Limb (tissue), 2 donors: ENCODE measurements at regions not wholly inside any gene's neighbourhood (a gene's known extent, or its start where the extent isn't known, plus 50 kb on each side); places are given as distances from the start of the nearest gene placed in this dataset.
A peak's percentile ranks its signal among the peaks of the same experiment; 100 is the strongest.

ENCODE experiments used
- DNase-seq, 2 donors: peaks; one replicate each; pipeline ENCODE4 v3.0.0-alpha.2; 2016; ENCODE audit errors: extremely low spot score in 2 of 2

DNA sequence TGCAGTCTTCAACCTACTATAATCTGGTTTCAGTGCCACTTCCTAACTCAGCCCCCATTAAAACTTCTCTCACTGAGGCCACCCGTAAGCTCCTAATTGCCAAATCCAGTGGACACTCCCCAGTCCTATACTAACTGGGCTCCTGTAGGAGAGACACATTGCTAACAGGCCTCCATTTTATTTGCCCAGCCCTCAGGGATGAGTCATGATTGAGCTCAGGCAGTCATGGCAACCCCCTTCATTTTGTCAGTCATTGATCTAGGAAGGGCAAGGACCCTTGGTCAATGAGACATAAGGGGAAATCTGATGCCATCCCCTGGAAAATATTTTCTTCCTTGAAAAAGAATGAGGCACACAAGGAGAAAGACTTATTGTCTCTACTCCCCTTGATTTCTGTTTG, 70.1 kb upstream of the HIF1A start:
- DNase-seq = no peak

DNA sequence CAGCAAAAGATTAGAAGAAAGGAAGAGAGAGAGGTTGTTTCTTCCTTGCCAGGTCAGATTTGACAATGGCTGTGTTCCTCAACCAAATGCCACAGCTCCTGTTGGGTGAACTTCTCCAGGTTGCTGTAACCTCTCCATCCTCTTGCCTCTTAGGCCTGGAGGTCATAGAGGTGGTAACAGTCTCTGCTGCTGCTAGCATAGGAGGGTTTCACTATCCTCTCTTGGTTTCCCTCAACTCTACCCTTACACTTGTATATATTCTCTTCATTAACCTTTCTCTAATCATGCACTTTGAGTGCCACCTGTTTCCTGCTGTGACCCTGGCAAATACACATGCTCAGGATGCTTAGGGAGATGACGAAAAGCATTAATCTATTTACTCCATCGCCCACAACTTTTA, 67.7 kb upstream of the HIF1A start:
- no peak for DNase-seq

DNA sequence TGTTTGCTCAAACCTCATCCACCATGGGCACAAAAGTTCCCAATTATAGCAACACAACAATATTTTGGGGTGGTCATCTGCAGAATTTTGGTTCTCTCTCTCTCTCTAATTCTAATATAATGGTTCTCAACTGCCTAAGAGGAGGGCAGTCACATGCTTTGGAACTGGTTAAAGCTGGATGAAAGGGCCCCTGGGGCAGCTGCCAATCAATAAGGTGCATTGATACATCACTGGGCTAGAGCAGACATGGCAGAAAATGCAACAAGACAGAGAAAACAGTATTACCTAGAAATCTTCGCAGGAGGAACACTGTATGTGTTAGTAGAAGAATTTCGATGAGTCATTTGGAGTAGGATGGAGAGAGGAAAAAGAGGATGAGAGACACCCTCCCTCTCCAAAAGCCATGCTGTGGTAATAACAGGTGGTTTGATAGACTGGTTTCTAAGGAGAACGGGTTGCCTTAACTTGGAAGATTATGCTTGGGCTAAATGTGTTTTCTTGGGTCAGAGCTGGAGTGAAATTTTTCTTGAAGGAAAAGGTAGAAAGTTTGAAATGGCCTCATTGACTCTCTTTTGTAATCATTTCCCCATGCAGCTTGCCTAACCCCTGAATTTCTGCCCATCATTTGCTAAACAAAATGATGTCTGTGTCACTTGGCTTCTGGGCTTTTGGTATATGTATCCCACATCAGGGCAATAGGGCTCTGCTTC, 67.1 kb upstream of the HIF1A start:
- DNase-seq = no peak

DNA sequence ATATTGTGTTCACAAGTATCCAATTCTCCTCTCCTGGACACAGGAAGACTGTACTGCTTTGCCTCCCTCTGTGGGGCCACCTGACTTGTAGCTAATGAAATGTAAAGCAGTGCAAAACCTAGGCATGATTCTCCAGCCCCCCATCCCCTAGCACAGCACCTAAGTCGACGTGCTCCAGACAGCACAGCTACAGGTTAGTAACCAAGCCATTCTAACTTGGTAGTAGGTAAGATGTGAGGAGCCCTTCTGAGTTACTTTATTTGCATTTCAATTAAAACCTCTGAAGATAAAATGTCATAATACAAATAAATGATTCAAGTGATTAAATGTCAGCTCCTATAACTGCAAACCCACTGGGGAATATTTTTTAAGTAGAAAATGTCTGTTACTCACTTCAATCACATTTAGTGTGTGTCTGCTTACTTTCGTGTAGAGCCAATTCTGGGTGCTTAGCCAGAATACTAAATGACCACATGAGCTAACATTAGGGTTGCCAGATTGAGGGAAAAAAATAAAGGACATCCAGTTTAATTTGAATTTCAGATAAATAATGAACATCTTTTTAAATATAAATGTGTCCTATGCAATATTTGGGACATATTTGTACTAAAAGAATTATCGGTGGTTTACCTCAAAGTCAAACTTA, 64.8 kb upstream of the HIF1A start:
- no peak for DNase-seq

DNA sequence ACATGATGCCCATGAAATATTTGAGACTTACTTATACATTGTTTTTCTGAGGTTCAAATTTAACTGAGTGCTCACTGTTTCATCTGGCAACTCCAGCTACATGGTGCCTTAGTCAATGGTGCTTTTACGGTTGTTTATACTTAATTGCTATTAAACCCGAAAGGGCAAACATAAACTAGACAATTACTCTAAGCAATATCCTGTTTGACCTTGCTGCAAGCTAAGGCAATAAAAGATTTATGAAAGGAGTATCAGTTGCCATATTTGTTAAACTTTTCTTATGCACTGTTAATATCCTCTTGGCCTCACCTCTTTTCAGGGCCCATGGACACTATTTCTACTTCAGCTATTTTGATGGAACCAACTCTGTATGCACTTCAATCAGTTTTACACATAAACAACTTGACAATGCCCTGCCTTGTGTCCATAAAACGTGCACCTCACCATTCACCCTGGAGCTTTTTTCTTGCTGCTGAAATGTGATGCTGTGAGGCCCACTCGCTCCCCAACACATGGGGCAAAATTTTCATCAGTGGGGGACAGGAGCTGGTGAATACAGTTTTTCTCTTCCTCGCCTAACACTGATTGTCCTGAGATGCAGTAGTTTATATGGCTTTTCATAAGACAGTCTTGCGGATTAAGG, 64.1 kb upstream of the HIF1A start:
- no peak for DNase-seq

DNA sequence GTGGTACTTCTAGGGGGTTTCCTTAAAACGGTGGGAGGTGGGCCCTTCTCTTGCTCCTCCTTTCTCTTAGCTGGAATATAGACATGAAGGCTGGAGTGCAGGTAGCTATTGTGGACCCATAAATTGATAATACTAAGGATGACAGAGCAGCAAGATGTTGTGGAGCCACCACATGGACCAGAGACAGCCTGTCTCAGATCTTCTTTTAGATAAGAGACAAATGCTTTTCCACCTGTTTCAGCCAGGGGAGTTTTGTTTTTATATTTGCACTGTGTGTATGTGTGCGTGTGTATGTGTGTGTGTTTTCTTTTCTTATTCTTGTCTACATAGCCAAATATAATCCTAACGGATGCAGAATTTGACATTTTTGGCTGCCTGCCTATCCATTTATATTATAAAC, 62.9 kb upstream of the HIF1A start:
- no peak for DNase-seq

DNA sequence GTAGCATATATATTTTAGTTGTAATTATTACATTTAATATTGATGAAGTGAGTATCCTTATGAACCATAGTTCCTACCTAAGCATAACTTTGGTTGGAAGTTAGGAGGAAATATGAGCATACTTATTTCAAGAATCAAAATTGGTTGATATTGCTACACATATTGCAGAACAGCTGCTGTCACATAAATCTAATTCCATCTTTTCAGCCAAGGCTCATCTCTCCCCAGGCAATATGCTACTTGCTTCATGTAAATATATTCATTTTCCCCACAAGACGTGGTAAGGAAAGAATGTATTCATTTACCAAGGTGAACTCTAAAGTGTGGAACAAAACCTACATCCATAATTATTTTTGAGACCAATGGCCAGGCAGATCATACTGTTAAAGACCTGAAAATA, 62.5 kb upstream of the HIF1A start:
- DNase-seq = peak in 1 of 2 donors; percentile 53

DNA sequence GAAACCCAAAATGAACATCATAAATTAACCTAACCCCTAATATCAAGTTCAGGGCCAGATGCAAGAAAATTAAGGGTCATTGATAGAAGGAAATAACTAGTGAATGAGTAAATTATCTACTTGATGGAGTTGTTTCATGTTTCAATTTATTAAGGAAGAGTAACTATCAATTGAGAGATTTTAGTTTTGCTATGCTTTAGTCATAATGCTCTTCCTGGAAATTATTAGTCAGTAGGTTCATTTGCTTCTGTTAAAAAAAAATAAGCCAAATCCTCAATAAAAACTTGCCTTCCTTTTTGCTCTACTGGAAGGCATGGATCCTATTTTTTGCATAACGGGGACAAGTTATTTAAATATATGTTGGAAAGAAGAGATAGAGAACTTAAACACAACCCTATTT, 59.0 kb upstream of the HIF1A start:
- no peak for DNase-seq

DNA sequence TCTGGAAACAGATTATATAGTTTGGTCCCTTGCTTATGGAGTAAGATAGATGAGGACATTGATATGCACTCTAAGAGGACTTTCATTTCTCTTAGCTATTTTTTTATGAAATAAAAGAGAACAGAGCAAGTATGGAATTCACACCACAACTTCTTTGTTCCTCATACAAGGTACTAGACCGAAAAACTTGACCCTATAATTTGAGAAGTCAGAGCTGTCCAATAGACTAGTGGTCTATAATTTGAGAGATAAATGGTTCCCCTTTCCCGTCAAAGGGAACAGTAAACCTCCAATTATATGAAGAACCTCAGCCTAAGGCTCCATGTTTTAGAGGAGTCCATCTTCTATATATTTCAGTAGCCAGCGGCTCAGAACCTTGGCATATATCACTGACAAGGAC, 58.5 kb upstream of the HIF1A start:
- no peak for DNase-seq

DNA sequence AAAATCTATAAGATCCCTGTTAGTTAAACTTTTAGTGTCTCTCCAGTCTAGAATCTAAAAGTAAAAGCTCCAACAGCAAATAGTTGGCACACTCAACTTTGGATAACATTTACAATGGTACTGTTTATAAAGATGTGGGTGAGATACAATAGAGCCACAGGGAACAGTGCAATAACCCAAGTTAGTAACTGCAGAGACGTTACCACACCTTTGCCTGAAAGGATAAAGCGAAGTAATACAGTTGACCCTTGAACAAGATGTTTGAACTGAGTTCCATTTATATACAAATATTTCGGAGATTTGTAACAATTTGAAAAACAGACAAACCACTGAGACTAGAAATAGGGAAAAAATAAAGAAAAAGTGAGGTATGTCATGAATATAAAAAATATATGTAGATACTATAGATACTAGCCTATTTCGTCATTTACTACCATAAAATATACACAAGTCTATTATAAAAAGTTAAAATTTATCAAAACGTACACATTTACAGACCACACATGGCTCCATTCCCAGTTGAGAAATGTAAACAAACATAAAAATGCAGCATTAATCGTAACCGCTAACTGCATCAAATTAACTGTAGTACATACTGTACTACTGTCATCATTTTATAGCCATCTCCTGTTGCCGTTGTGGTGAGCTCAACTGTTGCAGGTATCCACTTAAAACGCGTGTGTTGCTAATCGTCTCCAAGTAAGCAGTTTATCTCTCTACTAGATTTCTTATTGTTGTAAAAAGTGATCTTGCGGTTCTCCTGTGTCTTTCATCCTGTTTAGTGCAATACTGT, 56.5 kb upstream of the HIF1A start:
- no peak for DNase-seq

DNA sequence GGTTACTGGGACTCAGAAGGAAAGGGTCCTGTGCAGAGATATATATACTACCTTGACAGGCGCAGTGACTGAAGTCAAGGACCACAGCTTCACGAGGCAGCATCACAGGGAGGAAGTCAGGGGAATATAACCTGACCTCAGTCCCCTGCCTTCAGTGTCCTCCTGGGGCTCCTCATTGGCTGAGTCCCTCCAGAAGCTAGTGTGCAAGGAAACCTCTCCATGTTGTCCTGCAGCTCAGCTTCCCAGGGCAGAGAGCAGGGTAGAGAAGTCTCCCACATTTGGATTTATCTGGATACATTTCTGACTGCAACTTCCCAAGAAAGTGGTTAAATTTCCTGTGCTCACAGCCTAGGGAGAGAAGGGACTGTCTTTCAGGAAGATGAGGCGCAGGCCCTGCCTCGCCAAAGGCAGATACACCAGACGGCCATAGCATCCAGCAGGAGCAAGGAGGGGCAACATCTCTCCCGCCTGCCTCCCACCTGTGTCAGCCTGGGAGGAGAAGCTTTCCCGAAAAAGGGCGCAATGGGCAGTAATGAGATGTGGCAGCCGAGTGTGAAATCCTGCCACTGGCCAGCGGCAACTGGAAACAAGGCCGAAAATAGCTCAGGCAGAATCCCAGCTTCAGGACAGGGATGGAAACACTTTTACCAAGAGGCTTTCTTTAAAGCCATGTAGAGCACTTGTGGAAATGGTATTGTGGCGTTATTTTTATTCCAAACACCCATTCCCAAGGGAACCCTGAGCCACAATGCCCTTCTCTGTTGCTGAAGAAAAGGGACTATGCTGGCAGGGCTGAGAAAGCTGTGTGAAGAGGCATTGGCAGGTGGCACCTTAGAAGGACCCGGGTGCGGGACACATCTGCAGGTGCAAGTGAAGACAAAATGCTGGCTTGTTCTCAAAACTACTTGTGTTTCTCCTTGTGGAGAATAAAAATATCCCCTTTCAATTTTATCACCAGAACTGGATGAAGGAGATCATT, 54.9 kb upstream of the HIF1A start:
- no peak for DNase-seq

DNA sequence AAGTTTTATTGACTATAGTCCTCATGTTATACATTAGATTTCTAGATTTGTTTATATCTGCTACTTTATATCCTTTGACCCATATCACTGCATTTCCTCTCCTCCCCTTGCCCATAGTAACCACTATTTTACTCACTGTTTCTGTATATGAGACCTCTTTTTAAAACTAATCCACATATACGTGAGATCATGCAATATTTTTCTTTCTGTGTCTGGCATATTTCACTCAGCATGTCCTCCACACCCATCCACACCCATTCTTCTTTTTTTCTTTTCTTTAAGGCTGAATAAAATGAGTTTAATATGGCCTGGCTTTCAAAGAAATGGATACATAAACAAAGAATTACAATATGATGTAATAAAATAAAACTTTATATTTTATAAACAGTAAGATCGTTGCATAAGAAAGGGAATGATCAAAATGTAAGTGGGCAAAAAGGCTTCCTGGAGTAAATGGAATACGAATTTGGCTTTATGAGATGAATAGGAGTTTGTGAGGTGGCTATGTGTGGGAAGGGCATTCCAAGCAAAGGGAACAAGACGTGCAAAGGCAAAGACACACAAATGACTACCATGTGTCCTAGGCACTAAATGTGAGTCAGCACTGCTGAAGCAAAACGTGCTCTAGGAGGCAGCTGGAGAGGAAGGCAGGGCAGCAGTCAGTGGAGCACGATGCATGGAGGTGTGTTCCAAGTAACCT, 53.2 kb upstream of the HIF1A start:
- DNase-seq = no peak

DNA sequence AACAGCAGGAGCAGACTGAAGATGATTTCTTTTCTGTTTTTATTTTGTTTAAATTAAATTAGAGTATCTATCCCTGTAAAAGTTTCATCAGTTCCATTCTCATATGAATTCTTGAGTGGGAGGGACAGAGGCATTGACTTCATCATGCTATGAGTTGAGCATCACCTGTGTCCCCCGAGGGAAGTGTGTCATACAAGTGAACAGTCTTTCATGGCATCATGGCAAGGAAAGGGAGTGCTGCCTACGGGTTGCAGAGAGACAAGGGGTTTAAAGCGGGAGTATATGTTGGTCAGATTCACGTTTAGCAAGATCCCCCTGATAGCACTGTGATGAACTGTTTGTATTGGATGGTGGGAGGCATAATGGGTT, 52.7 kb upstream of the HIF1A start:
- DNase-seq = no peak

DNA sequence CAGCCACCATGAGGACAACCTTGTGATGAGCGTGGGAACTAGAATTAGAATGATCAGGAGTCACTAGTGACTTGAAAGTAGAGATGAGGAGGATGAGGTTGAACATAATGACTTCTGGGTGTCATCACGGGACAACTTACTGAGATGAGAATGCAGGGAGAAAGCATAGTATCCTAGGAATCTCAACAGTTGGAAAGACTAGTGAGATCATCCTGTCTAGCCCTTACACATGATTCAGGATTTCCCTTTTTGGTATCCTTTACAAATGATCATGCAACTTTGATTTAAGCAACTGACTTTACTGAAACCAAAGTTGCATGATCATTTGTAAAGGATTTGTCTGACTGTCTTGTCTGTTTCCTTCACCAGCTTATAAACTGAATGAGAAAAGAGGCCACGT, 51.8 kb upstream of the HIF1A start:
- DNase-seq = no peak

DNA sequence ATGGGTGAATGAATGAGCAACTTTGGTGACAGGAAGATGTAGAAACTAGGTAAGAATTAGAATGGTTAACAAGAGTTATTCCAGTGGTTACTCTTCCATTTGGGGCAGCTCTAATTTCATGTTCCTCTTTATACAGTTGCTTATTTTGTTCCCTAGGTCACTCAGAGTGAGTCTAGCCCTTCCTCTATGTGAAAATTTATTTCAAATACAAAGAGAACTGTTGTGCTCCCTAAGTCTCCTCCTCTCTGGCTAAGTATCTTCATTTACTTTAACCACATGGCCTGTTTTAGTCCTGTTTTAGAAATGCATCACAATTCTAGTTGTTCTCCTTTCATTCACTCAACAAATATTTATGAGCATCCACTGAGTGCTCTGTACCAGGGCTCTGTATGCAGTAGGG, 51.1 kb upstream of the HIF1A start:
- DNase-seq = no peak

DNA sequence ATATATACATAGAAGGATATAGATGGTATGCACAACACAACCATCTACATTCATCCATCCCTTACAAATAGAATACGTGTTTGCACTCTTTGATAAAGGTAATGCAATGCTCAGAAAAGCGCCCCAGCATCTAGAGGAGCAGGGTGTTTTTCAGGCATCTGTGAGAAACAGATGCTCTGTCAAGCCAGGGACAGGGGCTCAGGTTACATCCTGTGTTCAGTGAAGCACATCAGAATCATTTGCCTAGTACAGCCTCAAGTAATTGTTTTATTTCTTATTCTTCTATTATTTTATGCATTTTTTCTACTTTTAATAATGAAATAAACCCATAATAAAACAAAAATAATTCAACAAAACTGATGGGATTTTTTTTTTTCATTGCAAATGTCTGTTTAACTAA, 50.5 kb upstream of the HIF1A start:
- DNase-seq = peak in 1 of 2 donors; percentile 34

DNA sequence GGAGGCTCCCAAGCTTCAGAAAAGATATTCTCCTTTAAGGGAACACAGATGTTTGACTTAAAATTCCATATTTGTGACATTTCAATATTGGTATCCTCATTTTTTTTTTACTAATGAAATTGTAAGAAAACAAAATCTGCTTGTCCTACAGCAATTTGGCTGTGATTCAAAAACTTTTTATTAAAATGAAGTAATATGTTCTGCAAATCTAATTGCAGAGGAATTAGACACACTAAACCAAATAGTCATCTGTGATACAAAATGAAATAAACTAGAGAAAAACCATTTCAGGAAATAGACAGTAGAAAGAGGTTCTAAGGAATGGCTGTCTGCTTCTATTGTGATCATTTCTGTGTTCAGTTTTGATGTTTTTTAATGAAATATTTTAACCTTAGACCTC, 50.1 kb upstream of the HIF1A start:
- DNase-seq = no peak
